ENCODE measurements at regions not wholly inside any gene's neighbourhood (a gene's known extent, or its start where the extent isn't known, plus 50 kb on each side); places are given as distances from the start of the nearest gene placed in this dataset.

GRCh38 chr11:115739146-115739545 lies 234.9 kb upstream of the CADM1 start:
- no peak for DNase-seq

- DNase-seq: no peak
Observed at GRCh38 chr11:115737875-115738274, 233.7 kb upstream of the CADM1 start.

- DNase-seq: no peak
Observed at GRCh38 chr11:115736146-115736545, 231.9 kb upstream of the CADM1 start.

- DNase-seq: no peak
Observed at GRCh38 chr11:115724666-115725065, 220.5 kb upstream of the CADM1 start.

DNA sequence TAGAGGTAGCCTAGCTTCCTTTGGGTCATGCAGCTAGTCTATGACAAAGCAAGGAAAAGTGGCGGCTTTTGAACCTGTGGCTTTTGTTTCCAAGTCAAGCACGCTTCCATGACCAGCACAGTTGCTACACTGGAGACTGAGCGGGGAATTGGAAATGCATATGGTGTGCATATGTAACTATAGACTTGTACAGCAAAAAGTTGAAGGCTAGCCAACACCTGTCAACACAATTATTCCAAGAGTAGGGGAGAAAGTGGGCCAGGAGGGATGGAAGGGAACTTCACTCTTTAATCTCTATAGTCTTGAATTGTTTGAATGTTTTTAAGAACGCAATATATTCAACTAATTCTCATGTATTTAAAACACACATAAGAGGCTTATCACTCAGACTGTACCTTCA lies 218.5 kb upstream of the CADM1 start:
- DNase-seq: no peak

- DNase-seq: no peak
Observed at GRCh38 chr11:115721296-115721995, 217.2 kb upstream of the CADM1 start.

DNA sequence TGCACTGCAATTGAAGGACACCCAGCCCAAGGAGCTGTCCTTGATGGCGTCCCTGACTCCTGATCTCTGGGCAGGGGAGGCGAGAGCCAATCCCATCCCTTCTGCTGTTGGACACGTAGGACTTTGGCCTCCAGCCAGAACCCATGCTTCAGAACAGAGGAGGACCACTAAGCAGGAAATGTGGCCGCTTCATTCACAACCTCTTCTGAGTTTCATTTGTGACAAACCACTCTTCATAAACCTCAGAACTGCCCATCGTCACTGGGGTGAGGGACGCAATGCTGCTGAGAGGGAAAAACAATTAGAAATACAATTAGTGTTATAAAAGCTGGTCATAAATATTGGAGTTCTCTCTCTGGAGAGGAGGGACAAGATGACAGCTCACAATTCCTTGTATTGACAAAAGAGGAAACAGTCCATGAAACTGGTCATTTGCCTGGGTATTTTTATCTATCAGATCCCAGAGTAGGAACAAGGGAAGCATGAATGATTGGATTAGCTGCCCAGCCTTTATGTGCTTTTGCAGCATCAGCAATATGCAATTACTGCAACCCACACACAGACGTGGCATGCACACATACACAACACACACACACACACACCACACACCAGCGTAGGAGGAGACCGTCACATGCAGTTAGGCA lies 216.5 kb upstream of the CADM1 start:
- DNase-seq: no peak

DNA sequence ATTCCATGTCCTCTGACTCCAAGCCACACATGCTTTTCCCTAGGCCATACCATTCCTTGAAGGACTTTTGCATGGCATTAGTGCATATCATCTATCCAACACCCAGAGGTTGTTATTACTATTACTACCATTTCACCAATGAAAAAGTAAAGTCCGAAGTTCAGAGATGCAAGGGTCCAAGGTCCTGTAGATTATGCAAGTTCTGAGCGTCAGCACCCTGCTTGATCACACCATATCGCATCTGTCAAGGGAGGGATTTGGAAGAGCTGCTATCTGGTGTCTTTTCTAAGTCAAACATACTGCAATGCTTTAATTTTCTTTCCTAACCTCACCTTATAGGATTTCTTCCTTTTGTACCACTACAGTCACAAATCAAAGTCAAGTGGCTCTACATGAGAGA lies 214.7 kb upstream of the CADM1 start:
- no peak for DNase-seq

DNA sequence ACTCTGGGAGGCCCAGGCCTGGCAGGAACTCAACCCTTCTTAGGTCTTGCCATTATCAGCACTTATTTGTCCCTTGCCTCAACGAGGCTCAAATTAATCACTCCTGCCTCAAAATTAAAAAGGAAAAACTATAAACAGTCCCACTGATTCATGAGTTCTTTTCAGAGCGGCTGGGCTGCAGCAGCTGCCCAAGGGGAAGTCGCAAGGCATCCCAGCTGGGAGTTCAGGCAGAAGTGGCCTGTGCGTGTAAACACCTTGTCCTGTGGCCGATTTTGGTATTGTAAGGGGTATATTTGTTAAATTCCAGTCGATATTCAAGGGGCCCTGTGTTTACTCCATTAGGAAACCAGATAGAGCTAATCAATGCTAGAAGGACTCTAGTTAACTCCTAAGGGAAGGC lies 213.9 kb upstream of the CADM1 start:
- no peak for DNase-seq

DNA sequence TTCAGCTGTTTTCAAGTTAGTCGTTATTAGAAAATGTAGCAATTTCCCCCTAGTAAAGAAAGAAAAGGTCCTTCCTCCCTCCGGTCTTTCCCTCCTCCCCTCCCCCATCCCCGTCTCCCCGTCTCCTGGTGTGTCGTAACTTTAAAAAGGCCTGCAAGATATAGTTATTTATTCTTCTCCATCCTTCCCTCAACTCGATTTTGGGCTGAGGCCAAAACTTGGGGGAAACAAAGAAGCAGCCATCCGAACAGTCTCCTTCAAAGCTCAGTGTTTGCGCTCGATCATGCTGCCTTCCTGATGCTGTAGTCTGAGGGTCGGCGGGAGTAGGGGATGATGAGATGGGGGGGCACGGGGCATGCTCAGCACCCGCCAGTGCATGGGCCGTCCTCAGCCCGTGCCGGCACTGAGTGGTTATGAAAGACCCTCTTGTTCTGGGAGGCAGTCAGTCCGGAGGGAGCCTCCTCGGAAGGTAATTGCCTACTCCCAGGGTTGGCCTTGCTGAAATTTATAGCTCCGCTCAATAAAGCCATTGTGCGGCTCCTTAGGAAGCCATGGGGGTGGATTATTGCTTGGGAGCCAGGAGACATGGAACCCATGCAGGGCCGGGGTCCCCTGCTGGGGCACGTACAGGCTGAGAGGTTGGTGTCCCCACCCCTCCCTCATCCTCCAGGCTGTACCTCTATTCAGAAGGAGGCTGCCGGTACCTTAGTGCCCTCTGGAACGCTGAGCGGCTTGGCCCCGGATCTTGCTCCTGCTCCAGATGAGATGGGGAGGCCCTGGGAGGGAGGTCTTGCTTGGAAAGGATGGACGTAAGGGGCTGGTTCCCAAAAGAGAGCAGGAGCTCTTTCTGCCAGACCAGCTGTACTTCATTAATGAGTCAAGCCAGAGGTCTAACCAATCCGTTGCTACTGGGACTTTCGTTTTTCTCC lies 212.7 kb upstream of the CADM1 start:
- DNase-seq: no peak

DNA sequence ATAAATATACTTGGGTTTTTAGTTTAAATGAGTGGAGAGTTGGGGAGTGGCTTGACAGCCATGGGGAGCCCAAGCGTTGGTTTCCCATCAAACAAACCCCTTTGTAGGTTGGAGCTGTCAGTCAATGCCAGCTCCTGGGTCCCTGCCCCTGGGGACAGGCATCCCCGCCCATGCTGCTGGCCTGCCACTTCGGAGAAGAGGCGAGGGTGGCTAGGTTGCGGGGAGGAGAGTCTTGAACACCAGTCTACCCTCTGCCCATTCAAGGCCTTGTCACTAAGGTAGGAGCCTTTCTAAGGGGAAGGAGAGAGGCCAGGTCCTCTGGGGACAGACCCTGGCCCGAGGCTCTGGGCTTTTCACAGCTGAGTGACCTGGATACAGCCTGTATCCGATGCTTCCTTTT lies 211.9 kb upstream of the CADM1 start:
- no peak for DNase-seq

DNA sequence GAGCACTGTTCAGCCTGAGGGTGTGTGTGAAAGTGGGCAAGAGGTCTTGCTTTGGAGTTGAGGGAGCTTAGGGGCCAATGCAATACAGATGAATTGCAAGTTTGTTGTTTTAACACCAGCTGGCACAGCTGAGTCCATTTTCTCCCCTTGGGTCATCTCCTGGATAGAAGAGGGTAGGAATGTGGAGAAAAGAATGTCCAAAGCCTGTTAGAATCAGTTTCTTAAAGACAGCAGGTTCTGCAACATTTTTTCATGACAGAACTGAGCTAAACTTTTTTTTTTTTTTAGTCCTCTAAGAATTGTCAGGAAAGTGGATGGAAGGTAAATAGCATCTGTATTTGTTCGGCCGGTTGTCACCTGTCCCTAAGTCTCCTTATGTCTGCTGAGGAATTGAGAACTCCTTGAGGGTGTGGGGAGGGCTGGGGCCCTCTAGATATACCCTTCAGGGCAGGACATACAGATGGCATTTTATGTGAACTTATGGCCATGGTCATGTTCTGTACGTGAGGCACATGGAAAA lies 211.1 kb upstream of the CADM1 start:
- DNase-seq: no peak

DNA sequence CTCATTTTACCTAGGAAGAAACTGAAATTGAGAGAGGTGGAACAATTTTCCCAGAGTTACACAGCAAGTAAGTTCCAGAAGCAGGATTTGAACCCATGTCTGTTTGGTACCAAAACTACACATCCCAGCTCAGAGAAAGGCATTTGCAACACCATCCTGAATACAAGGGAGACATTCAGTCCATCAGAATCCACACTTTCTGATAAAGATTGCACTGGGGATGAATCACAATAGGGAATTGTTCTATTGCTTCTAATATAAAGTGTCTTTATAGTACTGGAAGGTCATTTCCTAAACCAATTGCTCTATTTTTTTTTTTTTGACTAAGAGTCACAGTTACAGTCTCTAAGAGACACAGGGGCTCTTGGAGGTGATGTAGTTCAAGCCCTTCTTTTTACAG lies 208.1 kb upstream of the CADM1 start:
- no peak for DNase-seq

GRCh38 chr11:115710980-115711379 lies 206.8 kb upstream of the CADM1 start:
- no peak for DNase-seq

DNA sequence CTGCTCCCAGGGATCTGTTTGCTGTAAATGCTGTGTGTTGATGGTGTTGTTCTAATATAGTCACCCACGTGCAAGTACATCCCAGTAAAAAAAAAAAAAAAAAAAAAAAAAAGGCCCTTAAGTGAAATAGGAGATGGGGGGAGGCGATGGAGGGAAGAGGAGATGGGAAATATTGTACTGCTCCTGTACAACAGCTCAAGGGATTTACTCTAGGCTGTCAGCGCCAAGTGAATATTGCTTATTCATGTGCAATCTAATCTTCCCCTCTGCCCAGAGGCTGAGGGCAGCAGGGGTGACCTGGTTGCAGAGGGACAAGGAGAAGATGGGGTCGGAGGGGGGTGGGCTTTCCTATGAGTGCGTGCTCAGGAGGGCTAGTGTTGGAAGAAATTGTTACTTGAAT lies 206.2 kb upstream of the CADM1 start:
- no peak for DNase-seq

- DNase-seq: no peak
Observed at GRCh38 chr11:115709297-115709696, 205.1 kb upstream of the CADM1 start.

DNA sequence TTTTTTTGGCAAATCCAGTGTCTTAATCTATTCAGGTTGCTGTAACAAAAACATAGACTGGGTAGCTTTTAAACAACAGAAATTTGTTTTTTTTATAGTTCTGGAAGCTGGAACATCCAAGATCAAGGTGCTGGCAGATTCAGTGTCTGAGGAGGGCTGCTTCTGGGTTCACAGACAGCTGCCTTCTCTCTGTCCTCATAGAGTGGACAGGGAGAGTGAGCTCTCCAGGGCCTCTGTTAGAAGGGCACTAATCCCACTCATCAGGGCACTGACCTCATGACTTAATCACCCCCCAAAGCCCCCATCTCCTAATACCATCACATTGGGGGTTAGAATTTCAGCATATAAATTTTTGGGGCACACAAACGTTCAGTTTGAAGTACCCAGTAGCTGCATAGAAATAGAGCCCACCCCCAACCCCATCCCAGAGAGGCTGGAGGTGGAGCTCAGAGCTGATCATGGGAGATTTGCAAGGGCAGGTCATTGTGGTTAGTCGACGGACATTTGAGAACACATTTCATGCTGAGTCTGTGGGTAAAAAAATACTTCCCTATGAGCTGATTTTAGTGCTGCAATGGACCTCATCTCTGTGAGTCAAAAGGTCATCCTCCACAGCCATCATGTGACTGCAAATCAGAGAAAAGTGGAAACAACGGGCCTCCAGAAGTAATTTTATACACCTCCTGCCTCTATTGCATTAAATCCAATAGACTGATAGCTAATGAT lies 203.1 kb upstream of the CADM1 start:
- DNase-seq: no peak

DNA sequence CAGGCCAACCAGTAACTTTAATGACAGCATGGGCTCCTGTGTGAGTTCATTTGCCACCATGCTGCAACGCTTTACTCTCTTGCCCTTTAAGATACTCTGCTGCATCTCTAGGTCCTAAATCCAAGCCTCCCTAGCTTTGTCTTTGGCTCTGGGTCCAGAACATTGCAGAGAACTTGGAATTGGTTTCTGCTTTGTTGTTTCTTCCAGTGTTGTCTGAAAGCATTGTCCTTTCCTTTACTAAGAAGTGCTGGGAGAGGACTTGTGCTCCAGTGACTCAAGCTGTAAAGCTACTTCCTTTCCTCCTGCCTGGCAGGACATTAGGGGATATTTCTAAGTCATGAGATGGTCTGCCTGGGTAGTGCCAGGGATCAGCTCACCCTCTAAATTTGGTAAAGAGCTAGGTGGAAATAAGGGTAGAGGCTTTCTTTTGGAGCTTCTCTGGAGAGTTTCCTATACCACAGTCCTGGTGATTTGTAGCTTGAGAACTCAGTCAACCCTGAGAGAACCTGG lies 202.5 kb upstream of the CADM1 start:
- DNase-seq: no peak

DNA sequence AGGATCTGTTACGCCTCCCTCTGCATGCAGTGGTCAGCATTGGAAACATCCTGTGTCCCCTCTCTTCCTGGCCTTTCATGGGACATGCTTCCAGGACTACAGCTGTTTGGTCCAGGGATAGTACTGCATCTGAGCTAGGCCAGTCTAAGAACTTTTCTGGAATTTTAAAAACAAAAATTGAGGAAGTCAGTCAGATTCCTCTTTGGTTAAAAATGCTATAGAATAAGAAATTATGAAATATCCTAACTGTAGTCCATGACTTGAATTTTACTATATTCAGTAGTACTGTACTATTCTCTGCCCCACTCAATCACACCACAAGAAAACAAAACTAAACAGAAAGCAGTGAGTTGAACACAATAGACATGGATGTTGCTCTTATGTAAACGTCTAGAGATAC lies 201.0 kb upstream of the CADM1 start:
- DNase-seq: no peak

DNA sequence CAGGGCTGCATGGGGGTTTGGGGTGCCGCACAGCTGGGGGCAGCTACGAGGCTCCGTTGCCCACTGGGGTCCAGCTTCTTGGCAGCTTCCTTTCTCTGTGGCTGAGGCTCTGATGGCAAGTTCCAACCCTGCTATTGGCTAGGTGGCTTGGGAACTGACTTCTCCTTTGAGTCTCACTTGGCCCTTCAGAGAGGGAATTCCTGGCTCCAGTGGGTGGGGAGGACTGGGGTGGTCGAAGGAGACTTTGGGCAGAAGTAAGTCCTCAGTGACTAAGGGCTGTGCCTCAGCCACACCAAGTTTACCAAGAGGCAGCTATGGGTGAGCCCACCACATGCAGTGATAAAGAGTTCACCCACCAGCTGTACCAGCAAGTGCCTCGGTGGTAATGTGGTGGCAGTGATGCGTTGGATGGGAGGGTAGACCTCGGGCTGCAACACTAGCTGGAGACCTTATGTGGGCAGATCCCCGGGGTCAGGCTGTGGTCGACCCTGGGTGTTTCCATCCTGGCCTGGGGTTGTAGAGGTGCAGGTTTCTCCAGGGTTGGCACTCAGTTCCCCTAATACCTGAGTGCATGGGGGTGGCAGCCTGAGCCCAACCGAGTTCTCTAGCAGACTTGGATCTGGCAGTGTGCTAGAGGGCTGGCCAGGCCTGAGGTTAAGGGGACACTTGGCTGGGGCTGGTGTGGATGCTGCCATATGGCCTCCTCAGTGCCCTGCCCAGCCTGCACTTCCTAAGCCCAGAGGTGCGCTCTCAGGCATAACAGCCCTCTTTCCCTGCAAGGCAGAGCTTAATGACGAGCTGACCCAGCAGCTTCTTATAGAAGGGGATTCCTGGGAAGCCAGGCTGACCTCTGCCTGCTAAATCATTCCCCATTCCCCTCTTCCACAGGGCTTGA lies 197.0 kb upstream of the CADM1 start:
- DNase-seq: no peak

DNA sequence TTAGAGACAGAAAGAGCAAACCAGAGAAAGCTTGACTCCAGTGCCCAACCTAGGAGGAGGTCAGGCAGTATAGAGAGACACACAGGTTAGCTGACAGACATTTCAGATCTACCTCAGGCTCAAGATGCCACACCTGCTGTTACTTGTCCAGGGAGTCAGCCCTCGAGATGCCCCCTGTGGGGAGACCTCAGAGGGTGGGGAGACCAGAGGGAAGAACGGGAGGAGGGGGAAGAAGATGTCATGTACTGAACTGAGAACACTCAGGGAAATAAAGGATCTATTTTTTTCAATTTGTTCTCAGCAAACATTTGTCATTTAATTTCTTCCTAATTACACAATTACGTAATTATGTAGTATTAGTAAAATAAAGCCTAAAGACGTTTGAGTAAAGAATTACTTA lies 196.3 kb upstream of the CADM1 start:
- no peak for DNase-seq

DNA sequence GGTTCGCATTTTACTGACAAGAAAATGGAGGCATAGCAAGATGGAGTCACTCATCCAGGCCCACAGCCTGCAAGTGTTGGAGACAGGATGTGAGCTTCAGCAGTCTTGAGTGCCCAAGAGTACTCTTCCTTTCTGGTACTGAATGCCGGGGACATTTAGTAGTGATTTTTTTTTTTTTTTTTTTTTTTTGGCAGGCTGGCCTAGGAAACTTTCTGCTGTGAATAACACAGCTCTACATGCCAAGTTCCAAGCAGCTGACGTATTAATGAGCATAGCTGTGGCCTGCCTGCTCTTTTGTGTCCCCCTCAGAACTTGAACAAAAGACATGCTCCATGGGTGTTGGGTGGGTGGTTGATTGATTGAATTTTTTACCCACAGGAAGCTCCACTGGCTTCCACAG lies 195.5 kb upstream of the CADM1 start:
- no peak for DNase-seq
